HG03280 (cell line): ENCODE measurements at regions not wholly inside any gene's neighbourhood (a gene's known extent, or its start where the extent isn't known, plus 50 kb on each side); places are given as distances from the start of the nearest gene placed in this dataset.
"Not testable (repeated sequence)": the region's sequence is repeated elsewhere in the genome, so short reads cannot be mapped to it uniquely, and the experiment has no call there.

ENCODE experiments used
- ATAC-seq: cut with Tn5 transposase; IDR thresholded peaks from one replicate; pipeline ENCODE4 v1.9.1; 2021; ENCODE audit warnings: mild to moderate bottlenecking, moderate library complexity; ENCODE audit not compliant: unreplicated experiment

- no peak for ATAC-seq
Measured at GRCh38 chrX:20718592-20719380, 452.1 kb upstream of the RPS6KA3 start.

DNA sequence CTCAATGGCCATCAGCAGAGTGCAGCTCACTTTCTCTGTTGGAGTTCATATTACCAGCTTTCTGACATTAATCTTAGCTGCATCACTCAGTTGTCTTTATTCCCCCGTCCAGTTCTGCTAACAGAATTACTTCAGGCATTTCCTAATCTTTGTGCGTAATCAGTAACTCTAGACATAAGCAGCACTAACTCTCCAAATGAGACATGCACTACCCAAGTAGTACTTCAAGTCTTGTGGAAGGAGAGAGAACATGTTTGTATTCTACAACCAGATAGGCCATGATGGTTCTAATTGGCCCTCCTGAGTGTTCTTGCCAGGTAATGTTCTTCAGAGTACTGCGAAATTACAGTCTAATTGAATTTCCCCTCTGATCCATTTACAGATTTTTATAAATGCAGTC is 448.5 kb upstream of the RPS6KA3 start:
- ATAC-seq = no peak

GRCh38 chrX:20712811-20713210 is 446.1 kb upstream of the RPS6KA3 start:
- ATAC-seq = no peak

DNA sequence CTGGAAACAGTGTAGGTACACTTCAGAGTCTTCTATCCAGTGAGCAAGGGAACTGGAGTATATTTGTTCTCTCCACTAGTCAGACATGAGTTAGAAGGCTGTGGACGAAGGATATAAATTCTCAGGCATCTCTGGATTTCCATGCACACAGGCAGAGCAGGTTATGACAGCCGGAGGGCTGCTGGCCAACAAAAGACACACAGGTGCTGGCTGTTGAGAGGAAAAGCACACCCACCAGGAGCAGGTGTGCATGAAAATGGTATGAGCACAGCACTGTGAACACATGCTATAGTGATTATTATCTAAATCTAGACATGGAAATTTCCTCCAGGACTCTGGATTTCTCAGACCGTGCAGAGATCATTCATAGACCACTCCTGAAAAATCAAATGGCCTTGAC is 444.7 kb upstream of the RPS6KA3 start:
- no peak for ATAC-seq

DNA sequence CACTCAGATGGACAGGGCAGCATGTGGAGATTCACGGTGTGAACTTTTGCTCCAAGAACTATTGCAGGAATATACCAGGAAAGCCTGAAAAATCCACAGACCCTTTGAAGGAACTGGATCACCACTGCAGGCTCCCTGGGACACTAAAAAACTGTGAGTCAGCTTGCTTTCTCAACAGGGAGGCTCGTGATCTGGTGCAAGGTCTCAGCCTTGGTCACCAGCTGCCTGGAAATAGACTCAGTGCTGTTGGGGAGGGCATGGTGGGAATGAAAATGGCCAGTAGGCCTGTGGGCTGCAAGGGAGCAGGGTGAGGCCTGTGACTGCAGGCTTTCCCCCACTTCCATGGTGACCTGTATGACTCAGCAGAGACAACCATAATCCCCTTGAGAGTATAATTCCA is 426.4 kb upstream of the RPS6KA3 start:
- no peak for ATAC-seq

DNA sequence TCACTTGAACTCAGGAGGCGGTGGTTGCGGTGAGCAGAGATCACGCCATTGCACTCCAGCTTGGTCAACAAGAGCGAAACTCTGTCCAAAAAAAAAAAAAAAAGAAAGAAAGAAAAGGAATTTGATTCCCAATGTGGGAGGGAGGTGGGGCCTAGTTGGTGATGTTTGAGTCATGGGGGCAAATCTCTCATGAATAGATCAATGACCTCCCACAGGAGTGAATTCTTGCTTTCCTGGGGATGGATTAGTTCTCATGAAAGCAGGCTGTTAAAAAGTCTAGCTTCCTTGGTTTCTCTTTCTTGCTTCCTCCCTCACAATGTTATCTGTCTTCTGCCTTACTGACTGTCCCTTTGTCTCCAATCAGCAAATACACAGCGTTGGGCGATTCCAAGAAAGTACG is 419.5 kb upstream of the RPS6KA3 start:
- no peak for ATAC-seq

- ATAC-seq = no peak
Measured at GRCh38 chrX:20685652-20686051, 418.9 kb upstream of the RPS6KA3 start.

DNA sequence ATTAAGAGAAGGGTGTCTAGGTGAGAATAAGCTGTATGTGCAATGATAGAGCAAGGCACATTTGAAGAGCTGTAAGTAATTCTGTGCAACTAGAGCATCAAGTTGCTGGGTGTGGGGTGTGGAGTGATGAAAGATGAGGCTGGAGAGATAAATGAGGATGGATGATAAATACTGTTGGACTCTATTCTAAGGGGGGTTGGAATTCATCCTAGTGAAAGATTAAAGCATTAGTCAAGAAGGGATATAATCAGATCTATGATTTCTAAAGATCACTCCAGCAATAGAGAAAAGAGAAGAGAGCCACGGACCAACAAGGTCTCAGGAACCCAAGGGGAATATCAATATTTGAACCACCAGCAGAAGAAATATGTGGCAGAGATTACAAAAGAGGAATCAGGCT is 415.0 kb upstream of the RPS6KA3 start:
- ATAC-seq = no peak

- ATAC-seq = no peak
Measured at GRCh38 chrX:20680998-20681397, 414.3 kb upstream of the RPS6KA3 start.

DNA sequence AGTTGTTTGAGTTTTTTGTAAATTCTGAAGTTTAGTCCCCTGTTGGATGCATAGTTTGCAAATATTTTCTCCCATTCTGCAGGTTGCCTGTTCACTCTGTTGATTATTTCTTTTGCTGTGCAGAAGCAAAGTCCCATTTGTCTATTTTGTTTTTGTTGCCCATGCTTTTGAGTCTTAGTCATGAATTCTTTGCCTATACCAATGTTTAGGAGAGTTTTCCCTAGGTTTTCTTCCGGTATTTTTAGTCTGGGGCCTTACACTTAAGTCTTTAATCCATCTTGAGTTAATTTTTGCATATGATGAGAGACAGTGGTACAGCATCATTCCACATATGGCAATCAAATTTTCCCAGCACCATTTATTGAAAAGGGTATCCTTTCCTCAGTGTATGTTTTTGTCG is 405.8 kb upstream of the RPS6KA3 start:
- no peak for ATAC-seq

GRCh38 chrX:20671746-20672145 is 405.0 kb upstream of the RPS6KA3 start:
- ATAC-seq = not testable (repeated sequence)

DNA sequence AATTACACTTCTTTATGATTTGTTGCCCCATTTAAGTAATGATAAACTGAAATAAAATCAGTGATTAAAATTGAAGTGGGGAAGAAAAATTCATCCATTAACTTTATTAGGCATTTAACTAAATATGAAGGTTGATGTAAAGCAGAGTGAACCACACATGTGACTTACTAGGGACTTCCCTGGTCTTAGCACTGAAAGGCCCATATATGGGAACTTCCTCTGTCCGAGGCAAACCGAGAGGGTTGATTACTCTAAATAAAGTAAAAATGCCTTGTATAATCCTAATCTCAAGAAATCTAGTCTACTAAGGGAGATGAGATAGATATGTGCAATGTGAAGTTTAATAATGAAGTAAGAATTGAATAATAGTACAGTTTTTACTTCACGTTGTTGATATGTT is 403.9 kb upstream of the RPS6KA3 start:
- no peak for ATAC-seq

- ATAC-seq = no peak
Measured at GRCh38 chrX:20668550-20668949, 401.8 kb upstream of the RPS6KA3 start.

DNA sequence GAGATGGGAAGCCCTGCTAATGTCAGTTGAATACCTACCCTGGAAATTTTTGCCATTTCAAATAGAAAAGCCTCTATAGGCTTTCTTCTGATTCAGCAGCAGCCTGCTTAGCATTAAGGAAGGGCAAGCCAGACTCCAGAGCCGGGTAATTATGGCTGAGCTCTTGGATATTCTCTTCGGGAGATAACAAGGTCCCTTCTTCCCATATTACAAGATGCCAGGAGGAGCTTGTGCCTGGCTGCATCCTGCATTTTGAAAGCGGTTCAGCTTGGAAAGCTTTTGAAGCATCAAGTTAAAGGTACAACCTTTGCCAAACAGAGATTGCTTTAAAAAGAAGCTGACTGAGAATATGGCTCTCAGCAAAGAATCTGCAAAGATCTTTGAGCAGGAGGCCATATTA is 399.6 kb upstream of the RPS6KA3 start:
- ATAC-seq = no peak

- no peak for ATAC-seq
Measured at GRCh38 chrX:20665481-20665880, 398.8 kb upstream of the RPS6KA3 start.

- ATAC-seq = no peak
Measured at GRCh38 chrX:20664774-20665173, 398.1 kb upstream of the RPS6KA3 start.

DNA sequence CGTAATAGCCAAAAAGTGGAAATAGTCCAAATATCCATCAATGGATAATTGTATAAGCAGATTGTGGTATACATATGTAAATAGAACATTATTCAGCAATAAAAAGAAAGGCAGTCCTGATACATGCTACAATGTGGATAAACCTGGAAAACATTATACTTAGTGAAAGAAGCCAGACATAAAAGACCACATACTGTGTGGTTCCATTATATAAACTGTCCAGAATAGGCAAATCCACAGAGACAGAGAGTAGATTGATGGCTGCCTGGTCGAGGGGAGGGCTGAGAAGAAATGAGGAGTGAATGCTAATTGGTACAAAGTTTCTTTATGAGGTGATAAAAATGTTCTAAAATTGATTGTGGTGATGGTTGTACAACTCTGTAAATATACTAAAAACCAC is 397.4 kb upstream of the RPS6KA3 start:
- ATAC-seq = no peak

DNA sequence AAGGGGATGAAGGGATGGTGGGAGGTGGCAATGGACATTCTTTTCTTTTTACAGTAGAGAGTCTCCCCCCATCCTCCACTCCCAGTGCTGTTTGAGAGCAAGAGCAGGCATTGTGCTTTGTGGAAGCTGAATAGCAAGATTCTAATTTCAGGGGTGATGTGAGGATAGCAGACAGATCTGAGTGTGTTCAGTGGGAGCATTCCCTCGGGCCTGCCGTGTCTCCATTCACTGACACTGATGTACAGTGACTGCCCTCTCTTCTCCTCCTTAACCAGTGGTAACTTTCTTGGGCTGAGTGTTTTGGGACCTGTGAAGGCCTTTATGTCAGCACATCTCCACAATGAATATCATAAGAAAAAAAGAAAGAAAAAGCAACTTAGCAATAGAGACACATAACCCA is 396.6 kb upstream of the RPS6KA3 start:
- ATAC-seq = no peak

DNA sequence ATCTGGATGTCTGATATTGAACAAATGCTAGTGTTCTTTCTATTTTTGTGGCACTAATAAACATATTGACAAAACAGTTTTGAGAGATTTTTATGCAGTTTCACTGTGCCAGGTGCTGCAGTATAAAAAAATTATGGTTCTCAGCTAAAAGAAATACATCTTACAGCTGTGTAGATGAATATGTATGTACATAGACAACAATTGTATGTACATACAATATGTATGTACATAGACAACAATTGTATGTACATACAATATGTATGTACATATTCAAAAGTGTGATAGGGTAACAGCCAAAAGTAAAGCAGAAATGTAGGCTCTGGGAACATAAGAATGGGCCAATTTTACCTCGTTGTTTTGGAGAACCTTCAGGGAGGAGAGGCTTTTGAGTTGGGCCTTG is 390.0 kb upstream of the RPS6KA3 start:
- ATAC-seq = no peak

DNA sequence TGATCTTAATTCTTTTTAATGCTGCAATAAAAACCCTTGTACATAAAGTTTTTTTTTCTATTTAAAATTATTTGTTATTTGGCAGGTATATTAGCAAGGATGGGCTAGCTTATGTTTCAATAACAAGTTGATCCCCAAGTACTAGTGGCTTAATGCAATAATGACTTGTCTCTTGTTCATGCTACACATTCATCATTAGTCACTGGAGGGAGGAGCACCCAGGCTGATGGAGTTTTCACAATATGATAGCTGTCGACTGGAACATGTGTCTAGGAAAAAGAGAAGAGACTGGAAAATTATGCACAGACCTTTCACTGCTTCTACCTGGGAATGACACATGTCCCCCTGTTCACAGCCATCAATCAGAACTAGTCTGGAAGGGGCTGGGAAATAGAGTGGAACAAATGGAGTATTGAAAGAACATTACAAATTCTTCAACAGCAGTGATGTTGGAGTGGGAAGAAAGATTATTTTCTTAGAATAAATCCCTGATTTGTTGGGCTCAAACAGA is 387.9 kb upstream of the RPS6KA3 start:
- ATAC-seq = no peak

GRCh38 chrX:20653070-20653469 is 386.4 kb upstream of the RPS6KA3 start:
- ATAC-seq = no peak

DNA sequence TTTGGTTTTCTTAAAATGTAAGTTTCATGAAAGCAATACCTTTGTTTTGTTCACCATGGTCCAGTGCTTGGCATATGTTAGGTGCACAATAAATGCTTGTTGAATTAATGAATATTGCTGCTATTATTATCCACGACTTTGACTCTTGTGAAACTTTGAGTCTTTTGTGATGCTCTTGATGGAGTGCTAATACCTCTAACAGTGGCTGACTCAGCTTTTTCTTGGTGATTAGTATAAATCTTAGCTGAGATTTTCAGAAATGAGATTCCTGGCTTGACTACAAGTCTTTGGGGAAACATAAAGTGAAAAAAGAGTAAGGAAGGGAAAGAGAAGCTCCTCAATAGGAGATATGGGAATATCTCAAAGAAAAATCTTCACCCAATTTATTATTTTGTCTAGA is 375.2 kb upstream of the RPS6KA3 start:
- no peak for ATAC-seq

GRCh38 chrX:20639115-20639514 is 372.4 kb upstream of the RPS6KA3 start:
- ATAC-seq = no peak
